Smooth muscle cell (in vitro differentiated cells): ENCODE measurements at regions not wholly inside any gene's neighbourhood (a gene's known extent, or its start where the extent isn't known, plus 50 kb on each side); places are given as distances from the start of the nearest gene placed in this dataset.

Experiments
- DNase-seq: peaks from one replicate; lab custom pipeline; 2025; ENCODE audit not compliant: unreplicated experiment; lab: John Stamatoyannopoulos, UW
- H2AFZ ChIP-seq: fragments of 200-600 bp; sonication (generic); 2 replicates; pipeline ENCODE4 v1.6.0; 2016; ENCODE audit warnings: antibody characterized with exemption, low read depth, mild to moderate bottlenecking
- H3F3A ChIP-seq: fragments of 200-600 bp; sonication (generic); 2 replicates; pipeline ENCODE4 v1.6.0; 2017; ENCODE audit warnings: antibody characterized with exemption, low read depth
- H3K27ac ChIP-seq: fragments of 200-600 bp; sonication (generic); 2 replicates; pipeline ENCODE4 v1.5.1; 2016; ENCODE audit warnings: low read depth, mild to moderate bottlenecking
- H3K27me3 ChIP-seq: fragments of 200-600 bp; sonication (generic); 2 replicates; pipeline ENCODE4 v1.6.1; 2016; ENCODE audit warnings: low read depth, mild to moderate bottlenecking
- H3K36me3 ChIP-seq: fragments of 200-600 bp; sonication (generic); 2 replicates; pipeline ENCODE4 v1.5.1; 2016; ENCODE audit warnings: low read depth
- H3K4me1 ChIP-seq: fragments of 200-600 bp; sonication (generic); 2 replicates; pipeline ENCODE4 v1.5.1; 2016; ENCODE audit warnings: low read depth
- H3K4me2 ChIP-seq: fragments of 200-600 bp; sonication (generic); 2 replicates; pipeline ENCODE4 v1.6.0; 2016; ENCODE audit warnings: mild to moderate bottlenecking
- H3K4me3 ChIP-seq: fragments of 200-600 bp; sonication (generic); 2 replicates; pipeline ENCODE4 v1.5.1; 2016; ENCODE audit warnings: mild to moderate bottlenecking
- H3K79me2 ChIP-seq: fragments of 200-600 bp; sonication (generic); 2 replicates; pipeline ENCODE4 v1.6.0; 2016; ENCODE audit warnings: low read depth, mild to moderate bottlenecking
- H3K9ac ChIP-seq: fragments of 200-600 bp; sonication (generic); 2 replicates; pipeline ENCODE4 v1.6.0; 2016; ENCODE audit warnings: low read depth
- H3K9me3 ChIP-seq: fragments of 200-600 bp; sonication (generic); replicated peaks from 2 replicates; pipeline ENCODE4 v1.5.1; 2016; ENCODE audit warnings: low read depth
- H4K20me1 ChIP-seq: fragments of 200-600 bp; sonication (generic); 2 replicates; pipeline ENCODE4 v1.6.0; 2016; ENCODE audit warnings: low read depth
- CTCF ChIP-seq: fragments of 200-600 bp; sonication (generic); IDR thresholded peaks from 2 replicates; pipeline ENCODE4 v1.5.1; 2017; ENCODE audit warnings: borderline replicate concordance, mild to moderate bottlenecking, antibody characterized with exemption; ENCODE audit not compliant: insufficient read depth, poor library complexity, severe bottlenecking
- WGBS: methylation state at CpG from one replicate; pipeline ENCODE4 v1.1.7; 2016; ENCODE audit warnings: low lambda C conversion rate; 5-methylcytosine and 5-hydroxymethylcytosine counted together

GRCh38 chr2:63790906-63791305 is 50.8 kb upstream of the UGP2 start:
- no peak for TF ChIP-seq CTCF
- no peak for DNase-seq
- WGBS: 0% methylated on average over 1 of the region's 1 CpG
- peaks cover 5% of the 10 kb centered on the region for H3F3A ChIP-seq
- H3K27me3 ChIP-seq: no peaks in the 10 kb centered on the region
- H3K4me1 ChIP-seq: peaks cover 10% of the 10 kb centered on the region
- no peaks in the 10 kb centered on the region for H3K36me3 ChIP-seq
- no peaks in the 10 kb centered on the region for H3K9me3 ChIP-seq
- no peaks in the 10 kb centered on the region for H3K79me2 ChIP-seq
- peak overlapping the region; percentile 66 for H2AFZ ChIP-seq
- peak overlapping the region; percentile 94 for H3K27ac ChIP-seq
- H3K4me3 ChIP-seq: no peak overlapping the region
- H3K4me2 ChIP-seq: peak overlapping the region; percentile 71
- H3K9ac ChIP-seq: peak overlapping the region; percentile 74
- no peaks in the 10 kb centered on the region for H4K20me1 ChIP-seq

- Histone ChIP-seq H3K27ac (peak overlapping the region; percentile 94), H3F3A (peaks cover 5% of the 10 kb centered on the region), H3K9me3 (no peaks in the 10 kb centered on the region), H4K20me1 (no peaks in the 10 kb centered on the region), H2AFZ (peak overlapping the region; percentile 66), H3K9ac (peak overlapping the region; percentile 74), H3K4me1 (peaks cover 10% of the 10 kb centered on the region), H3K27me3 (no peaks in the 10 kb centered on the region), H3K79me2 (no peaks in the 10 kb centered on the region), H3K4me2 (no peak overlapping the region), H3K4me3 (no peak overlapping the region), H3K36me3 (no peaks in the 10 kb centered on the region)
- TF ChIP-seq CTCF: no peak
- 88% methylated on average over 1 of the region's 1 CpG for WGBS
- DNase-seq: no peak
These were observed 50.3 kb upstream of the UGP2 start for GRCh38 chr2:63791387-63791786.
